Neural cell (in vitro differentiated cells): ENCODE measurements at regions not wholly inside any gene's neighbourhood (a gene's known extent, or its start where the extent isn't known, plus 50 kb on each side); places are given as distances from the start of the nearest gene placed in this dataset.

Source experiments
- H2AFZ ChIP-seq: fragments of 200-600, 300-800 bp; sonication (generic), shearing (Covaris generic); 2 replicates; pipeline ENCODE4 v1.6.0; 2014; ENCODE audit warnings: low read depth, mild to moderate bottlenecking, antibody characterized with exemption, low read length, moderate library complexity
- H3F3A ChIP-seq: fragments of 200-600 bp; shearing (Covaris generic); 2 replicates; pipeline ENCODE4 v1.6.1; 2016; ENCODE audit warnings: mild to moderate bottlenecking, moderate library complexity, mixed read lengths, antibody characterized with exemption, low read length; ENCODE audit not compliant: insufficient read depth, poor library complexity, severe bottlenecking
- H3K27ac ChIP-seq: fragments of 200-600, 300-800 bp; sonication (generic), shearing (Covaris generic); 2 replicates; pipeline ENCODE4 v1.5.1; 2014; ENCODE audit warnings: mild to moderate bottlenecking, low read length, moderate library complexity
- H3K27me3 ChIP-seq: fragments of 300-800, 200-600 bp; sonication (generic), shearing (Covaris generic); 2 replicates; pipeline ENCODE4 v1.6.0; 2014; ENCODE audit warnings: mild to moderate bottlenecking, low read depth, low read length, moderate library complexity; ENCODE audit not compliant: insufficient read depth
- H3K36me3 ChIP-seq: fragments of 300-800, 200-600 bp; sonication (generic), shearing (Covaris generic); 2 replicates; pipeline ENCODE4 v1.5.1; 2014; ENCODE audit warnings: mild to moderate bottlenecking, antibody characterized with exemption, low read length, moderate library complexity; ENCODE audit not compliant: insufficient read depth
- H3K4me2 ChIP-seq: fragments of 300-800, 200-600 bp; sonication (generic), shearing (Covaris generic); 2 replicates; pipeline ENCODE4 v1.6.0; 2014; ENCODE audit warnings: mild to moderate bottlenecking, low read length
- H3K4me3 ChIP-seq: fragments of 300-800, 200-600 bp; sonication (generic), shearing (Covaris generic); 2 replicates; pipeline ENCODE4 v1.5.1; 2014; ENCODE audit warnings: mild to moderate bottlenecking, low read length, moderate library complexity
- H3K79me2 ChIP-seq: fragments of 200-600 bp; shearing (Covaris generic); replicated peaks from 2 replicates; pipeline ENCODE4 v1.6.0; 2014; ENCODE audit warnings: mild to moderate bottlenecking, low read length, moderate library complexity; ENCODE audit not compliant: insufficient read depth
- H3K9ac ChIP-seq: fragments of 300-800, 200-600 bp; sonication (generic), shearing (Covaris generic); 2 replicates; pipeline ENCODE4 v1.6.1; 2016; ENCODE audit warnings: mild to moderate bottlenecking, low read length, mixed read lengths
- H3K9me2 ChIP-seq: fragments of 200-600 bp; shearing (Covaris generic); 2 replicates; pipeline ENCODE4 v1.6.1; 2016; ENCODE audit warnings: mild to moderate bottlenecking, low read length, mixed read lengths; ENCODE audit not compliant: insufficient read depth
- H3K9me3 ChIP-seq: fragments of 200-600, 300-800 bp; sonication (generic), shearing (Covaris generic); 2 replicates; pipeline ENCODE4 v1.6.1; 2016; ENCODE audit warnings: mild to moderate bottlenecking, mixed run types, low read length, moderate library complexity, mixed read lengths
- H4K20me1 ChIP-seq: fragments of 200-600 bp; shearing (Covaris generic); 2 replicates; pipeline ENCODE4 v1.6.1; 2016; ENCODE audit warnings: mild to moderate bottlenecking, mixed run types; ENCODE audit not compliant: insufficient read depth
- EP300 ChIP-seq: fragments of 450-650 bp; conservative IDR thresholded peaks from 2 replicates; pipeline ENCODE4 v1.6.1; 2014; ENCODE audit warnings: antibody characterized with exemption, mild to moderate bottlenecking, moderate library complexity; ENCODE audit not compliant: poor library complexity, severe bottlenecking
- EZH2 ChIP-seq: fragments of 200-600, 300-800 bp; shearing (Covaris generic), sonication (generic); IDR thresholded peaks from 2 replicates; pipeline ENCODE4 v1.6.1; 2014; ENCODE audit warnings: antibody characterized with exemption, low read length, borderline replicate concordance, mild to moderate bottlenecking; ENCODE audit not compliant: insufficient read depth, poor library complexity, severe bottlenecking
- MXI1 ChIP-seq: fragments of 450-650 bp; conservative IDR thresholded peaks from 2 replicates; pipeline ENCODE4 v1.6.1; 2014; ENCODE audit warnings: antibody characterized with exemption, mild to moderate bottlenecking; ENCODE audit not compliant: poor library complexity, severe bottlenecking
- POLR2AphosphoS5 ChIP-seq: IDR thresholded peaks from 2 replicates; pipeline ENCODE4 v1.6.1; 2012
- RAD21 ChIP-seq: fragments of 450-650 bp; conservative IDR thresholded peaks from 2 replicates; pipeline ENCODE4 v1.6.1; 2014; ENCODE audit warnings: antibody characterized with exemption, mild to moderate bottlenecking, moderate library complexity
- SMC3 ChIP-seq: fragments of 450-650 bp; conservative IDR thresholded peaks from 2 replicates; pipeline ENCODE4 v1.6.1; 2014; ENCODE audit warnings: antibody characterized with exemption, mild to moderate bottlenecking, moderate library complexity; ENCODE audit not compliant: poor library complexity
- TAF1 ChIP-seq: IDR thresholded peaks from 2 replicates; pipeline ENCODE4 v1.6.1; 2012; ENCODE audit warnings: low read depth
- TF ChIP-seq, protein P1 (sequence below): fragments of 450-650 bp; IDR thresholded peaks from 2 replicates; pipeline ENCODE4 v1.5.1; 2014; ENCODE audit warnings: antibody characterized with exemption, mild to moderate bottlenecking, moderate library complexity; ENCODE audit not compliant: poor library complexity, severe bottlenecking
- TF ChIP-seq, protein P2 (sequence below): IDR thresholded peaks from 2 replicates; pipeline ENCODE4 v1.6.1; 2012; ENCODE audit warnings: borderline replicate concordance

DNA sequence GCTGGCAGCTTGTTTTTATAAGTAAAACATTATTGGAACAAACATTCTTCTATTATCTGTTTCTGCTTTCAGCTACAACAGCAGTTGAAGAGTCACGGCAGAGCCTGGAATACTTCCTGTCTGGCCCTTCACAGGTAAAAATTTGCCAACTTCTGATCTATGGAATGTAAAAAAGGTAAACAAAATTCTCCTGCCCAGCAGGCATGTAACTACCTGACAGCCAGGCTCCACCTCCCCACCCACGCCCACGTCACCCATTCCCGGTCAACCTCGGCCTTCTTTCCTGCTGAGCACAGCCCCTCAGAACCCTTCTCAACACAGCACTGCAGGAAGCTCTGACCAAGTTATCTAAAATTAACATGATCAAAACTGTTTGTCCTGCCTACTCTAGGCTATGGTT lies 166.0 kb downstream of the DLL1 start:
- no peak for TF ChIP-seq POLR2AphosphoS5
- no peak for TF ChIP-seq TAF1
- no peak for TF ChIP-seq EZH2
- TF ChIP-seq MXI1: no peak
- TF ChIP-seq, protein P1, sequence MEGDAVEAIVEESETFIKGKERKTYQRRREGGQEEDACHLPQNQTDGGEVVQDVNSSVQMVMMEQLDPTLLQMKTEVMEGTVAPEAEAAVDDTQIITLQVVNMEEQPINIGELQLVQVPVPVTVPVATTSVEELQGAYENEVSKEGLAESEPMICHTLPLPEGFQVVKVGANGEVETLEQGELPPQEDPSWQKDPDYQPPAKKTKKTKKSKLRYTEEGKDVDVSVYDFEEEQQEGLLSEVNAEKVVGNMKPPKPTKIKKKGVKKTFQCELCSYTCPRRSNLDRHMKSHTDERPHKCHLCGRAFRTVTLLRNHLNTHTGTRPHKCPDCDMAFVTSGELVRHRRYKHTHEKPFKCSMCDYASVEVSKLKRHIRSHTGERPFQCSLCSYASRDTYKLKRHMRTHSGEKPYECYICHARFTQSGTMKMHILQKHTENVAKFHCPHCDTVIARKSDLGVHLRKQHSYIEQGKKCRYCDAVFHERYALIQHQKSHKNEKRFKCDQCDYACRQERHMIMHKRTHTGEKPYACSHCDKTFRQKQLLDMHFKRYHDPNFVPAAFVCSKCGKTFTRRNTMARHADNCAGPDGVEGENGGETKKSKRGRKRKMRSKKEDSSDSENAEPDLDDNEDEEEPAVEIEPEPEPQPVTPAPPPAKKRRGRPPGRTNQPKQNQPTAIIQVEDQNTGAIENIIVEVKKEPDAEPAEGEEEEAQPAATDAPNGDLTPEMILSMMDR: no peak
- TF ChIP-seq, protein P2, sequence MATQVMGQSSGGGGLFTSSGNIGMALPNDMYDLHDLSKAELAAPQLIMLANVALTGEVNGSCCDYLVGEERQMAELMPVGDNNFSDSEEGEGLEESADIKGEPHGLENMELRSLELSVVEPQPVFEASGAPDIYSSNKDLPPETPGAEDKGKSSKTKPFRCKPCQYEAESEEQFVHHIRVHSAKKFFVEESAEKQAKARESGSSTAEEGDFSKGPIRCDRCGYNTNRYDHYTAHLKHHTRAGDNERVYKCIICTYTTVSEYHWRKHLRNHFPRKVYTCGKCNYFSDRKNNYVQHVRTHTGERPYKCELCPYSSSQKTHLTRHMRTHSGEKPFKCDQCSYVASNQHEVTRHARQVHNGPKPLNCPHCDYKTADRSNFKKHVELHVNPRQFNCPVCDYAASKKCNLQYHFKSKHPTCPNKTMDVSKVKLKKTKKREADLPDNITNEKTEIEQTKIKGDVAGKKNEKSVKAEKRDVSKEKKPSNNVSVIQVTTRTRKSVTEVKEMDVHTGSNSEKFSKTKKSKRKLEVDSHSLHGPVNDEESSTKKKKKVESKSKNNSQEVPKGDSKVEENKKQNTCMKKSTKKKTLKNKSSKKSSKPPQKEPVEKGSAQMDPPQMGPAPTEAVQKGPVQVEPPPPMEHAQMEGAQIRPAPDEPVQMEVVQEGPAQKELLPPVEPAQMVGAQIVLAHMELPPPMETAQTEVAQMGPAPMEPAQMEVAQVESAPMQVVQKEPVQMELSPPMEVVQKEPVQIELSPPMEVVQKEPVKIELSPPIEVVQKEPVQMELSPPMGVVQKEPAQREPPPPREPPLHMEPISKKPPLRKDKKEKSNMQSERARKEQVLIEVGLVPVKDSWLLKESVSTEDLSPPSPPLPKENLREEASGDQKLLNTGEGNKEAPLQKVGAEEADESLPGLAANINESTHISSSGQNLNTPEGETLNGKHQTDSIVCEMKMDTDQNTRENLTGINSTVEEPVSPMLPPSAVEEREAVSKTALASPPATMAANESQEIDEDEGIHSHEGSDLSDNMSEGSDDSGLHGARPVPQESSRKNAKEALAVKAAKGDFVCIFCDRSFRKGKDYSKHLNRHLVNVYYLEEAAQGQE: no peak
- TF ChIP-seq RAD21: no peak
- TF ChIP-seq SMC3: no peak
- H3K36me3 ChIP-seq: no peaks in the 10 kb centered on the region
- H4K20me1 ChIP-seq: no peaks in the 10 kb centered on the region
- no peak overlapping the region for H3K9ac ChIP-seq
- H3K9me3 ChIP-seq: no peaks in the 10 kb centered on the region
- no peak overlapping the region for H3K4me3 ChIP-seq
- no peak overlapping the region for H3K4me2 ChIP-seq
- no peaks in the 10 kb centered on the region for H3K27me3 ChIP-seq
- H3F3A ChIP-seq: no peaks in the 10 kb centered on the region
- H3K79me2 ChIP-seq: no peaks in the 10 kb centered on the region
- H3K9me2 ChIP-seq: no peaks in the 10 kb centered on the region
- H3K27ac ChIP-seq: no peak overlapping the region
- no peak overlapping the region for H2AFZ ChIP-seq

DNA sequence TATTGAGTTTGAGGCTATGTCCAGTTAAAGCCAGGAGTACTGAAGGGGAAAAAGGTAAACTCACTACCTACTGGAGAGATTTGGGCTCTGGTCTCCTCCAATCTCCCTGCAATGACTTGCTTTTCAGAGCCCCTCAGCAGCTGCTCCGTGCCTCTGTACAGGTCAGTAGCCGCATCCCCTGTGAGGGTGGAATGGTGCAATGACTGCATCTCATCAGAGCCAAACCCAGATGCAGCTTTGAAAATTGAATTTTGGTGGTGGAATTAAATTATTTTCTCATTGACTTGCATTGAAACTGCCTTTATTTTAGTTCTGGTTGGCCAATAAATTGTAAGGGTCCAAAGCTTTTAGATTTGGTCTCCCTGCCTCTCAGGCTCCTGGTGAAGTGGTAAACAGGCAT lies 166.7 kb downstream of the DLL1 start:
- no peaks in the 10 kb centered on the region for H3K9me2 ChIP-seq
- no peaks in the 10 kb centered on the region for H4K20me1 ChIP-seq
- no peaks in the 10 kb centered on the region for H3K79me2 ChIP-seq
- no peaks in the 10 kb centered on the region for H3K9me3 ChIP-seq
- H2AFZ ChIP-seq: no peak overlapping the region
- H3K9ac ChIP-seq: no peak overlapping the region
- H3K36me3 ChIP-seq: no peaks in the 10 kb centered on the region
- H3K4me3 ChIP-seq: no peak overlapping the region
- no peak for TF ChIP-seq EP300
- TF ChIP-seq MXI1: no peak
- no peak for TF ChIP-seq EZH2
- no peaks in the 10 kb centered on the region for H3F3A ChIP-seq
- H3K27ac ChIP-seq: no peak overlapping the region
- H3K27me3 ChIP-seq: no peaks in the 10 kb centered on the region
- no peak overlapping the region for H3K4me2 ChIP-seq

DNA sequence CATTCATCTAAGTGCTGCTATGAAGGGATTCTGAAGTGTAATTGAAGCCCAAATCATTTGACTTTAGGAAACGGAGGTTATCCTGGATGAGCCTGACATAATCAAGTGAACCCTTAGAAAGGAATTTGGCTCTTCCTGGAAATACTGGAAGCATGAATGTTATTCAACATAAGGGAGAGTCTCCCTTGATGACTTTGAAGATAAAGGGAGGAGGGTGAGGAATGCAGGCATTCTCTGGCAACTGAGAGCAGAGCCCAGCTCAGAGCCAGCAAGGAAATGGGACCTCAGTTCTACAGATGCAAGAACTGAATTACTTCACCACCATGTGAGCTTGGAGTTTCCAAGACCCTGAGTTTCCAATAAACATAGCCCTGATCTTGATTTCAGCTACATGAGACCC lies 168.2 kb downstream of the DLL1 start:
- no peak overlapping the region for H2AFZ ChIP-seq
- no peaks in the 10 kb centered on the region for H3K36me3 ChIP-seq

More for the DNA sequence above, 168.2 kb downstream of the DLL1 start:
- TF ChIP-seq, protein P2: no peak
- TF ChIP-seq RAD21: no peak
- no peak for TF ChIP-seq POLR2AphosphoS5
- no peak for TF ChIP-seq SMC3
- TF ChIP-seq, protein P1: no peak
- no peak for TF ChIP-seq TAF1
- no peak for TF ChIP-seq MXI1
- TF ChIP-seq EP300: no peak
- TF ChIP-seq EZH2: no peak
- Histone ChIP-seq H4K20me1 (no peaks in the 10 kb centered on the region), H3K4me3 (no peak overlapping the region), H3F3A (no peaks in the 10 kb centered on the region), H3K9ac (no peak overlapping the region), H3K79me2 (no peaks in the 10 kb centered on the region), H3K4me2 (no peak overlapping the region), H3K27me3 (no peaks in the 10 kb centered on the region), H3K9me2 (no peaks in the 10 kb centered on the region), H3K27ac (no peak overlapping the region), H3K9me3 (no peaks in the 10 kb centered on the region)
